ENCODE measurements at regions not wholly inside any gene's neighbourhood (a gene's known extent, or its start where the extent isn't known, plus 50 kb on each side); places are given as distances from the start of the nearest gene placed in this dataset.
"Not testable (repeated sequence)": the region's sequence is repeated elsewhere in the genome, so short reads cannot be mapped to it uniquely, and the experiment has no call there.

DNA sequence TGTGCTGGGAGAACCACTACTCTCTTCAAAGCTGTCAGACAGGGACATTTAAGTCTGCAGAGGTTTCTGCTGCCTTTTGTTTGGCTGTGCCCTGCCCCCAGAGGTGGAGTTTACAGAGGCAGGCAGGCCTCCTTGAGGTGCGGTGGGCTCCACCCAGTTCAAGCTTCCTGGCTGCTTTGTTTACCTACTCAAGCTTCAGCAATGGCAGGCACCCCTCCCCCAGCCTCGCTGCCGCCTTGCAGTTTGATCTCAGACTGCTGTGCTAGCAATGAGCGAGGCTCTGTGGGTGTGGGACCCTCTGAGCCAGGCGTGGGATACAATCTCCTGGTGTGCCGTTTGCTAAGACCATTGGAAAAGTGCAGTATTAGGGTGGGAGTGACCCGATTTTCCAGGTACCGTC lies 202.4 kb downstream of the C9orf152 start:
- TF ChIP-seq POLR2AphosphoS2 (conservative IDR thresholded peaks at IDR 0.05; ENCODE audit: low read length); CTCF (IDR thresholded peaks at IDR 0.05); ELK1 (IDR thresholded peaks at IDR 0.05; ENCODE audit: low read depth, low read length); CBX2 (IDR thresholded peaks at IDR 0.05; ENCODE audit: borderline replicate concordance, low read depth); MAFK (IDR thresholded peaks at IDR 0.05; ENCODE audit: partially characterized antibody); POLR2A (IDR thresholded peaks at IDR 0.05; ENCODE audit: low read length); CHD2 (IDR thresholded peaks at IDR 0.05; ENCODE audit: low read length, partially characterized antibody); RNF2 (IDR thresholded peaks at IDR 0.05; ENCODE audit: borderline replicate concordance, low read depth); ZFP36 (IDR thresholded peaks at IDR 0.05; ENCODE audit: borderline replicate concordance, partially characterized antibody); RFX5 (IDR thresholded peaks at IDR 0.05); HEYL (CRISPR knock-in tag; IDR thresholded peaks at IDR 0.05); ESRRA (IDR thresholded peaks at IDR 0.05; ENCODE audit: borderline replicate concordance, low read length); HOXA7 (CRISPR knock-in tag; IDR thresholded peaks at IDR 0.05): not testable (repeated sequence)
- TF ChIP-seq, protein P1, sequence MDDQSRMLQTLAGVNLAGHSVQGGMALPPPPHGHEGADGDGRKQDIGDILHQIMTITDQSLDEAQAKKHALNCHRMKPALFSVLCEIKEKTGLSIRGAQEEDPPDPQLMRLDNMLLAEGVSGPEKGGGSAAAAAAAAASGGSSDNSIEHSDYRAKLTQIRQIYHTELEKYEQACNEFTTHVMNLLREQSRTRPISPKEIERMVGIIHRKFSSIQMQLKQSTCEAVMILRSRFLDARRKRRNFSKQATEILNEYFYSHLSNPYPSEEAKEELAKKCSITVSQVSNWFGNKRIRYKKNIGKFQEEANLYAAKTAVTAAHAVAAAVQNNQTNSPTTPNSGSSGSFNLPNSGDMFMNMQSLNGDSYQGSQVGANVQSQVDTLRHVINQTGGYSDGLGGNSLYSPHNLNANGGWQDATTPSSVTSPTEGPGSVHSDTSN (IDR thresholded peaks at IDR 0.05) = not testable (repeated sequence)

Measured in A549 (cell line).